Activated CD4-positive, alpha-beta T cell treated with anti-CD3 and anti-CD28 coated beads, Interleukin-2, Interleukin-4, amounts not matched to agents 100 ng/mL and 50 ng/mL, durations not matched to agents 16 hours and 8 hours (primary cell): ENCODE measurements at regions not wholly inside any gene's neighbourhood (a gene's known extent, or its start where the extent isn't known, plus 50 kb on each side); places are given as distances from the start of the nearest gene placed in this dataset.
"Not testable (repeated sequence)": the region's sequence is repeated elsewhere in the genome, so short reads cannot be mapped to it uniquely, and the experiment has no call there.

Source experiments
- DNase-seq: peaks from one replicate; pipeline ENCODE4 v3.0.0-alpha.2; 2020; ENCODE audit warnings: low spot score

- DNase-seq = peak; percentile 11
These were observed 97.8 kb upstream of the SLC35G4 start for GRCh38 chr18:11511434-11512095.

DNA sequence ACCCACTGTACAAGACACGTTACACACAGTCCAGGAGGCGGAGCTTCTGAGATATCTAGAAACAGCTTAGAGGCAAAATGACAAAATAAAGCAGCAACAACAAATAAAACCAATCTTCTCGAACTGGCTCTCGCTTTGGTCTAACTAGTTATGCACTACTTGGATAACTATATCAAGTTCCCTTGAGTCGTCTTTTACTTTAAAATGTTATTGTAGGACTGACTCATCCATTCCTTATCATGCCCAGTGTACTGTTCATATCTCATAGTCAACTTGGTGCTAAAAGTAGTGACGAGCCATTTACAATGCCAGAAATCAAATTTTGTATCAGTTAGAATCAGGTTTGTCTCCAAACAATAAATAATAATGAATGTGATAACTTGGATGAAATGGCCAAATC lies 102.5 kb upstream of the SLC35G4 start:
- no peak for DNase-seq

- DNase-seq = no peak
These were observed 103.4 kb upstream of the SLC35G4 start for GRCh38 chr18:11505993-11506392.

DNA sequence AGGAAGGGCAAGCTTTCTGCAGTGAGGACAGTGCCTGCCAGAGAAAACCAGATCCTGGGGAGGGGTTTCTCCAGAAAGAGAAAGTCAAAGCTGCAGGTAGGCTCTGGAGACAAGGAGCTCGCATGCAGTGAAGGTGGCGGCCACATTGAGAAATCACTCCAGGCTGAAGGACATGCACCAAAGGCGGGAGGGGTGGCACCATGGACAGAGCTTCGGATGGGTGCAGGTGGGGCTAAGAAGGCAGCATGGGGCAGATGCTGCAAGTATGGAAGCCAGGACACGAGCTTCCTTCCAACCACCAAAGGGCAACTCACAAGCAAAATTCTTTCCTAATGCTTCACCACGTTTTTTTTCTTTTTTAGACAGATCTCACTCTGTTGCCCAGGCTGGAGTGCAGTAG lies 104.4 kb upstream of the SLC35G4 start:
- no peak for DNase-seq

GRCh38 chr18:11502368-11502767 lies 107.0 kb upstream of the SLC35G4 start:
- DNase-seq = no peak

DNA sequence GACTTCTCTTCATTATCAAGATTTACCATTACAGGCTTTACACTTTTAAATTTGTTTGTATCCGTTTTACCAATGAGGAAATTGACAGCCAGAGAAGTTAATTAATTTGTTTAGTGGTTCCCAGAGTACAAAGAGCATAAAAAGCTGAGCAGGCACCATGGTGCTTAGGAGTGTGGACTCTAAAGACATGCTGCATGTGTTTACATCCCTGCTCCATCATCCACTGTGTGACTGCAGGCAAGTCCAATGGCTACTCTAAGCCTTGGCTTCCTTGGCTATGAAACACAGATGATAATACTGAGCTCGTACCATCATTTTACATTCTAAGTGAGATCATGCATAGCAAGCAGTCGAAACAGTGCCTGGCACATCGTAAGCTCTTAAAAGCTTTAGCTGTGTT lies 108.0 kb upstream of the SLC35G4 start:
- no peak for DNase-seq

DNA sequence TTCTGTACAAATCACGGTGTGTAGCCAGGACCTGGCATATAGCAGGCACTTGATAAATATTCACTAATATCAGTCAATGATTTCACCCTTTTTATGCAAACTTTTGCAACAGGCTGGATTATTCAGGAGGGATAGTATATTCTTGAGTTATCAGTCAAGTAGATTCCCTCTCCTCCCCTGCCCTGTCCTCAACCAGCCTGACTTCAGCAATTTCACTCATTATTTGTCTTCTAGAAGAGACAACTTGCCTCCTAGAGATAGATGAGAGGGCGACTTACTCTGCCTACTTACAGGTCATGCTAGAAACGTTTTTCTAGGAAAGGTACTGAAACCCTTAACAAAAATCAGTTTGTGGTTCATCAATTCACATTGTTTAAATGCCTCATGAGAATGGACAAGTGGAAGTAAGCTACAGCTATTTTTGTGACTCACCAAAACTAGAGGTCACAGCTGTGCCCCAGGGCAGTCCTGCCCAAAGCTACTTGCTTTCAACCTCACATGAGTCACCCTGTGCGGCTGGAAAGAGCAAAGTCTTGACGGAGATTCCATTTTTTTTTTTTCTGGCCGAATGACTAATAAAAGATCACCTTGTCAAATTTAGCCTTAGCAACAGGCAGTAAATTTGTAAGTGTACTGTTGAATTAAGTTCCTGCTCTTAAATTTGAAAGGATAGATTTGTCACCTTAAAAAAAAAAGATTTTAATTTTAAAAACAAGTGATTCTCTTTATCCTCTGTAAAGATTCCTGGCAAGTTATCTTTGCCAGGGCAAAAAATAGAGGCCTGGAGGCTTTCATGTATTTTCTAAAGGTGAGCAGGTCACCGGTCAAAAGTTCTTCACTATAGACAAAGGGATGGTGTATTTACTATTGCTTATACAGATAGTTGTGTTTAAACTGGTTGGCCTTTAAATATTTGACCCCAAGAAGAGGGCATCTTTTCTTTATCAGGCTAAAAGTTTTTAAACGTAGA lies 109.0 kb upstream of the SLC35G4 start:
- DNase-seq = no peak

DNA sequence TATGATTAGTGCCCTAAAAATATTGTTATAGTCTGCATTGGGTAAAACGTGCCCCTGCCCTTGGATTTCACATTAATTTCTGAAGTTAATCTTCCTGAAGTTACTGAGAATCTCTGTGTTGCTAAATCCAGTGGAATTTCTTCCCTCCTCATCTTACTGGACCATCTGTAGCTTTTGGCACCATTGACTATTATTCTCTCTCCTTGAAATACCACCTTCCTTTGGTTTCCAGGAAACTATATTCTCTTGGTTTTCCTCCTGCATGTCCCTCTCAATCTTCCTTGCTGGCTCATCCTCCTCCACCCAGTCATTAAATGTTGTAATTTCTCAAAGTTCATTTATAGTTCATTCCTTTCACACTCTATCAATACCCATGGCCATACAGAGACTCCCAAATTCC lies 110.6 kb upstream of the SLC35G4 start:
- DNase-seq = no peak

DNA sequence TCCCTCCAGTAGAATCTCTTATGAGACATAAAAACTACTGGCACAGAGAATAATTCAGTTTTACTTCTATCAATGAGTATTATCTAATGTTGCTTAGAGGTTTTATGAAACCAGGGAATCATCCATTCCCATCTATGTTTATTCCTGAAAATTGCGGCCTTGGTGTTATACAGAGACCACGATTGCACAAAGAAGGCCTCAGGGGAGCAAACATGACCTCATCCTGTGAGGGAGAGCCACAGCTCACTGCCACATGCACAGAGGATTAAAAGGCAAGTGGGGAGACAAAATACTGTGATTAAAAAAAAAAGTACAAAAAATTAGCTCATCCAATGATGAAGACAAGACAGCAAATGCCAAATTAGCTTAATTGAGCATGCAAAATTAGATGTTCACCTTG lies 111.8 kb upstream of the SLC35G4 start:
- no peak for DNase-seq

DNA sequence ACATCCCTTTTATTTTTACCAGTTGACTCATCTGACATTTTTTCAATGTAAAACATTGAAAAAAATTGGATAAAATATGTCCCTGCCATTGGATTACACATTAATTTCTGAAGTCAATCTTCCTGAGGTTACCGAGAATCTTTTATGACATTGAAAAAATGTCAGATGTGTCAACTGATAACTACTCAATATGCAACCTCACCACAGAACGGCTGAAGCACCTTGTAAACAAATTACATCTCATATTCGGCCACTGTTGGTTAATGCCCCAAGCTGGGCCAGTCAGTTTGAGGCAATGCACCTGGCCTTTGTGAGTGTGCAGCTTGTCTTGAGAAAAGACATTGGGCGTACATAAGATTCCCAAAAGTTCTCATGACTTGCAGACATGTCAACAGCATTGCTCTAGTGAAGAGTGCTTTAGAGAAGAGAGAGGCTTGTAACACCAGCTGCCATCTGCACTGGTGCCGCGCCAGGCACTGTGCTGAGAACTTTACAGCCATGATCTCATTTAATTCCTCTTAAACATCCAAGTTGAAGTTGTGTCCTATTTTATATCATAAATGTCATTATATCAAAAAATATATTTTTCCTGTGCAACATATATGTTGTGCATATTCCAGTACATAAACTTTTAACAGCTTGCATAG lies 112.7 kb upstream of the SLC35G4 start:
- DNase-seq = no peak

- DNase-seq = no peak
These were observed 114.0 kb upstream of the SLC35G4 start for GRCh38 chr18:11495441-11495840.

DNA sequence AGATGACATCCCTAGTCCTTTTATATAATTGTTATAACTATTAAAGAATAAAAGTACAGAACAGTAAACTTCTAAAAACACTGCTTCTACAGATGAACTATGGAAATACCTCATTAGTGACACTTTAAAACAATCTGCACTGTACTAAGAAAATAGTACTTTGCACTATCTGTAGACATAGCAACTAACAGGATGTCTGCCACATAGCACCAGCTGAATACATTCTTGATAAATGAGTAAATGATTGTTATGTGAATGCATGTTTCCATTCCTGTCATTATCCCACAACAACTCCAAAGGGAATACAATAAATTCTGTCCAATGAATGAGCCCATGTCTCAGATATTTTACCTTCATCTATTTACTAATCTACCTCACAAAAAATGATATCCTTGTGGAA lies 115.3 kb upstream of the SLC35G4 start:
- no peak for DNase-seq

GRCh38 chr18:11489266-11489899 lies 120.0 kb upstream of the SLC35G4 start:
- DNase-seq = no peak

- DNase-seq = no peak
These were observed 121.2 kb upstream of the SLC35G4 start for GRCh38 chr18:11488175-11488574.

DNA sequence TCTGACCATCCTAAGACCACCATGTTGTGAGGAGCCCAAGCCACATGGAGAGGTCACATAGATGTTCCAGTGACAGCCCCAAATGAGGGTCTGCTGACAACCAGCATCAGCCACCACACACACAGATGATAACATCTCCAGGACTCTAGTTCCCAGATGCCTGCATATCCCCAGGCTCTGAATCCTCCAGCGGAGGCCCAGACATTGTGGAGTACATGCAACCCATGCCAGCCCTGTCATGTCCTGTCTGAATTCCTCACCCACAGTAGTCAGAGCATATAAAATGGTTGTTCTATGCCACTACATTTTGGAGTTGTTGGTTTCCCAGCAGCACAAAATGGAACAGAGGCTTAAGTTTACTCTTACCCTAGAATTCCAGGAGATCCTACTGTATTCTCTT lies 122.0 kb upstream of the SLC35G4 start:
- DNase-seq = no peak

GRCh38 chr18:11482271-11482670 lies 127.1 kb upstream of the SLC35G4 start:
- no peak for DNase-seq

DNA sequence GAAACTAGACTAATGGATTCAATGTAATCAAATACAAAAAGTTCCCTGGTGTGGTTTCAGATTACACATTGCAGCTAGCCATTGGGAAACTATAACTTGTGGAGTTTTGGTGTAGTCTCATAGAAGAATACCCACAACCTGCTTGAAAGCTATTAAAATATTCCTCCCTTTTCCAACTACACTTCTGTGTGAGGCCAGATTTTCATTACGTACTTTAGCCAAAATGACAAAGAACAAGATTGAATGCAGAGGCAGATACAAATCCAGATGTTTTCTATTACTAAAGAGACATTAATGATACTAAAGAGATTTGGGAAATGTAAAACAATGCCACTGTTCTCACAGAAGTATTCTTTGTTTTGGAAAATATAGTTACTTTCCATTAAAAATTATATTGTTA lies 128.7 kb upstream of the SLC35G4 start:
- no peak for DNase-seq

- DNase-seq = not testable (repeated sequence)
These were observed 130.4 kb upstream of the SLC35G4 start for GRCh38 chr18:11479031-11479430.

- no peak for DNase-seq
These were observed 138.5 kb upstream of the SLC35G4 start for GRCh38 chr18:11470941-11471340.

DNA sequence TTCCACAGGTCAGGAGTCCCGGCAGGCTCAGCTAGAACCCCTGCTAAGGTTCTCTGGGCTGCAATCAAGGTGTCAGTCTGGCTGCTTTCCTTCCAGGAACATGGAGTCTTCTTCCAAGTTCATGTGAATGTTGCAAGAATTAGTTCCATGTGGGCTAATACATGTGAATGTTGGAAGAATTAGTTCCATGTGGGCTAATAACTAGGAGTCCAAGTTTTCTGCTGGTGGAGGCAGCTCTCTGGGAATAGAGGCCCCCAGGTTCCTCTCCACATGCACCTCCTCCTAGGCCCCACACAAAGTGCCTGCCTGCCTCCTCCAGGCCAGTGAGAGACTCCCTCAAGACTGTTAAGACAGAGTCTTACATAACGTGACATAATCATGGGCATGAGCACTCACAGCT lies 140.8 kb upstream of the SLC35G4 start:
- DNase-seq = no peak

- DNase-seq = no peak
These were observed 141.3 kb upstream of the SLC35G4 start for GRCh38 chr18:11468120-11468519.

DNA sequence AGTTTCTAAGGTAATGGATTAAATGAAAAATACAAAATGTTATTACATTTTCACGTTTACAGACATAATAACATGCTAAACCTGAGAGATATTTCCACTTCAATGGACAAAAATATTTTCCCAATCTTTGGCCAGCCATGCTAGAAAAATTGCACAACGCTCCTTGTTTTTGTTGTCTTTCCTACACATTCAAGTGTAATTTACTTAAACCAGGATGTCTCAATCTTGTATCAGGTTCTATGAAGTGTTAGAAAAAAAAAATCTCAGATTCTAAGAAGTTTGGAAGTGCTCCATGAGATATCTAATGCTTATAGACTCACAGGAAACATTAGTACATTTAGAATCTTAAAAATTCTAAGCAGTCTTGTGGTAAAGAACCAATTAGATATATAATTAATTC lies 141.8 kb upstream of the SLC35G4 start:
- no peak for DNase-seq
